ENCODE measurements at regions not wholly inside any gene's neighbourhood (a gene's known extent, or its start where the extent isn't known, plus 50 kb on each side); places are given as distances from the start of the nearest gene placed in this dataset.

DNA sequence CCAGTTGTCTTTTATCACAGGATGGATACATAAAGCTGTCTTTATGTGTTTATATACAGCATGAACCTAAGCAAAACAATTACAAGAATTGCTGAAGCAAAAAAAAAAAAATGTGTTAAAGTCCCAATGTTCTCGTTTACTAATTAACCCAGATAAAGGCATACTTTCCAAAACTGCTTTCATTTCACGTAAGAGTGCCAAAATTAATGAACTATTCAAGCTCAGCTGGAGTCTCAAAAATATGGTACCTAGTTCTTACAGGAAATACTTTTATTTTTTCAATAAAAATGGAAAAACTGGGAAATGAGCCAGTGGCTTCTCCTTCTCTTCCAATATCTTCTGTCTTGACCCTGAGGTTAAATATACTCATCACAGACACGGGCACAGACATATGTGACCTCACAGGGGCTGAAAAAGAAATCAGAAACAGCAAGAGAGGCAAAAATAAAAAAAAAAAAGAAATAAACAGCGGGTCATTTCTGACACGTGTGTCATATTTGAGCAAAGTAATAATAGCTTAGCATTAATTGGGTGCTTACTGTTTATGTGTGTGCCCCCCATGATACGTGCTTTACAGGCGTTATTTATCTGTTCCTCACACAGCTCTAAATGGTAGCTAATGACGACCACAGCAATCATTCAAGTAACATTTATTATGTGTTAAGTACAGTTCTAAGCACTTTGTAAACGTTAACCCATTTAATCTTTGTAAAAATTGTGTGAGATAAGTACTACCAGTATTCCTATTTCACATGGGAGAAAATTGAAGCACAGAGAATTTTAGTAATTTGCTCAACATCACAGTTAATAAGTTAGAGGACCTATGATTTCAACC, 158.0 kb upstream of the MMADHC start:
- DNase-seq (ENCODE audit: insufficient read length) (no peak), FAIRE-seq (no peak)
- TF ChIP-seq POLR2AphosphoS5 (IDR thresholded peaks at IDR 0.05; ENCODE audit: low read depth, low read length) (no peak), POLR2A (IDR thresholded peaks at IDR 0.05; ENCODE audit: low read depth, low read length) (no peak), TAF1 (IDR thresholded peaks at IDR 0.05; ENCODE audit: borderline replicate concordance, low read depth, low read length) (no peak)

DNA sequence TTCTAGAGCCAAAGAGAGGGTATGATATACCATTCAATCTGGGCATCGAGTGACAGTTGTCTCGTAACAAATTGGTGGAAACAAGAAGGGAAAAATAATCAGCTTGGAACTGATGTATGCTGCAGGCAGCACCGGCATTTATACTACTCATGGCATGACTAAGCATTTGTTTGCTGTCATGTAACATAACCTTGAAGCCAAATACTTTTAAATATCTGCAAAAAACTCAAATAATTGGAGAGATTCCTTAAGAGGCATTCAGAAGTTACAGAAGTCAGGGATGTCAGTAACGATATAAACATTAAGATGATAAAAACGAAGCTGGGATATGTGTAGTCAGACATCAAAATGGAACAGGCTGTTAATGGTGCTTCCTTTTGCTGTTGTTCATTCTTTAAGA, 157.3 kb upstream of the MMADHC start:
- FAIRE-seq = no peak
- no peak for DNase-seq (ENCODE audit: insufficient read length)
- TF ChIP-seq POLR2A (IDR thresholded peaks at IDR 0.05; ENCODE audit: low read depth, low read length) (no peak), TAF1 (IDR thresholded peaks at IDR 0.05; ENCODE audit: borderline replicate concordance, low read depth, low read length) (no peak), POLR2AphosphoS5 (IDR thresholded peaks at IDR 0.05; ENCODE audit: low read depth, low read length) (no peak)

DNA sequence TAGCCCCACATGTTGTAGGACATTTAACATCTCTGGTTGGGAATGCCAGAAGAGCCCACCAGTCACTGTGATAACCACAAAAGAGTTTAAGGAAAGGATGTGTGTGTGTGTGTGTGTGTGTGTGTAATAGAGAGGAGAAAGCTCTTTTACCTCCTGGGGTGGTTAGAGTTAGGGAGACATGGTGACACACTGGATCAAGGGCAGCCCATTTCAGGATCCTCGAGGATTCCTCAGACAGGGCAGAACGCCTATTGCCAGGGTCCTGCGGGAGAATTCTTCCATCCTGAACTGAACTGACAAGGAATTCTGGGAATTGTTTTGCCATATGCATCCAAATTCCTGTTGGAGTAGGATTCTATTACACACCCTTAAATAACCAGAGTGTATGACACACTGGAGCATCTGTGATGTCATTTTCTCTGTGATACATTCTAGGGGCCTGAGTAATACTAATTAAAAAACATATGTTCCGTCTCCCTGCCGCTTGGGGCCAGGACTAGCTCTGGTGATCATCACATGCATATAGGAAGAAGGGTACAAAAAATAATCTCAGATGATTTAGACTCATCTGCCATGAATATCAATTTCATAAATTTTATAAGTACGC, 156.4 kb upstream of the MMADHC start:
- no peak for TF ChIP-seq POLR2AphosphoS5 (IDR thresholded peaks at IDR 0.05; ENCODE audit: low read depth, low read length)
- no peak for TF ChIP-seq TAF1 (IDR thresholded peaks at IDR 0.05; ENCODE audit: borderline replicate concordance, low read depth, low read length)
- no peak for TF ChIP-seq POLR2A (IDR thresholded peaks at IDR 0.05; ENCODE audit: low read depth, low read length)
- DNase-seq (ENCODE audit: insufficient read length) (no peak), FAIRE-seq (no peak)

DNA sequence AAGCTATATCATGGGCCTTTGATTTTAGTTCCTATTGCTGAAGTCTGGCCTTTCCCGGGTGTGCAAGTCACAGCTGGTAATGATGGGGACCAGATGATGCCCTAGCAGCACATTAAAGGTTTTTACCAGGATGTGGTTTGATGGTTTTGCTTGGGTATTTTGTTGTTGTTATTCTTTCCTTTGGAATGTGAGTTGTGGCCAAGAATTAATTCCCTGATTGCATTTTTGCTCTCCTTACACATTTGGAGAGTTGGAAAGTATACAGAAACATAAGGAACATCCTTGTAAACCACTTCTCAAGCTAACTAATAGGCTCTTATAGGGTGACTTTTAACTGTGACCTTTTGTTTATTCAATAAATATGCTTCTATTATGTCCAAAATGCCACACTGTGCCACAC, 154.1 kb upstream of the MMADHC start:
- no peak for DNase-seq (ENCODE audit: insufficient read length)
- FAIRE-seq = no peak
- TF ChIP-seq TAF1 (IDR thresholded peaks at IDR 0.05; ENCODE audit: borderline replicate concordance, low read depth, low read length) = no peak
- no peak for TF ChIP-seq POLR2AphosphoS5 (IDR thresholded peaks at IDR 0.05; ENCODE audit: low read depth, low read length)
- TF ChIP-seq POLR2A (IDR thresholded peaks at IDR 0.05; ENCODE audit: low read depth, low read length) = no peak

DNA sequence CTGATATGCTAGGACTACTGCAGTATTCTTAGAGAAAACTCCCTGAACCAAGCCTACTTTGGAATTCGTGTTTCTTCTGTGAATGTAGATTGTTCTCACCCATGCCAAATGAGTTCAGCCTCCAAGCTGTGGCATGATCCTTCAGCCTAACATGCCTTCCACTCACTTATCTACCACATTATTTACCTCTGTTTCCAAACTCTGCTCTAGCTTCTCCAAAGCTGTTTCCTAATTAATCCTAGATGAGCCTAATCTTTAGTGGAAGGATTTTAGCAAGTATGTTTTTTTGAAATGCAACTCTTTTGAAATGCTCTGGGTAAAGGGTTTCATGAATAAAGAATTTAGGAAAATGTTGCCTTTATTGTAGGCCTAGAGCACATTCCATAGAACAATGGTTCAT, 152.9 kb upstream of the MMADHC start:
- no peak for FAIRE-seq
- no peak for DNase-seq (ENCODE audit: insufficient read length)
- TF ChIP-seq POLR2A (IDR thresholded peaks at IDR 0.05; ENCODE audit: low read depth, low read length) (no peak), POLR2AphosphoS5 (IDR thresholded peaks at IDR 0.05; ENCODE audit: low read depth, low read length) (no peak), TAF1 (IDR thresholded peaks at IDR 0.05; ENCODE audit: borderline replicate concordance, low read depth, low read length) (no peak)

DNA sequence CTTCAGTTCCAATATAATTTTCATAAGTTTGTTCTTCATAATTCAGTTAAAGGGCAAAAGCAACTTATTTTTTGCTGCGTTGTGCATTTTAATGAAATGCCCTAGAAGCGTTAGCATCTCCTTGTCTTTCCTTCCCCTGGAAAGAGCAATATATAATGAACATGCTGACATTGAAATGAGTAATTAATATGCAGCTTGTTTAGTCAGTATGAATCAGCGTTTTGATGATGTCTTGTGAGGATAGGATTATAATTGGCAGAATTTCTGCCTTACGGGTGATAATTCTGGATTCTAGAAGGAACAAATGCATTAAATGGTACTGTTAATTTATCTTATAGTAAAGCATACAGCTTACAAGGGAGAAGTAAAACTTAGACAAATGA, 152.3 kb upstream of the MMADHC start:
- TF ChIP-seq TAF1 (IDR thresholded peaks at IDR 0.05; ENCODE audit: borderline replicate concordance, low read depth, low read length) (no peak), POLR2A (IDR thresholded peaks at IDR 0.05; ENCODE audit: low read depth, low read length) (no peak), POLR2AphosphoS5 (IDR thresholded peaks at IDR 0.05; ENCODE audit: low read depth, low read length) (no peak)
- no peak for FAIRE-seq
- no peak for DNase-seq (ENCODE audit: insufficient read length)

DNA sequence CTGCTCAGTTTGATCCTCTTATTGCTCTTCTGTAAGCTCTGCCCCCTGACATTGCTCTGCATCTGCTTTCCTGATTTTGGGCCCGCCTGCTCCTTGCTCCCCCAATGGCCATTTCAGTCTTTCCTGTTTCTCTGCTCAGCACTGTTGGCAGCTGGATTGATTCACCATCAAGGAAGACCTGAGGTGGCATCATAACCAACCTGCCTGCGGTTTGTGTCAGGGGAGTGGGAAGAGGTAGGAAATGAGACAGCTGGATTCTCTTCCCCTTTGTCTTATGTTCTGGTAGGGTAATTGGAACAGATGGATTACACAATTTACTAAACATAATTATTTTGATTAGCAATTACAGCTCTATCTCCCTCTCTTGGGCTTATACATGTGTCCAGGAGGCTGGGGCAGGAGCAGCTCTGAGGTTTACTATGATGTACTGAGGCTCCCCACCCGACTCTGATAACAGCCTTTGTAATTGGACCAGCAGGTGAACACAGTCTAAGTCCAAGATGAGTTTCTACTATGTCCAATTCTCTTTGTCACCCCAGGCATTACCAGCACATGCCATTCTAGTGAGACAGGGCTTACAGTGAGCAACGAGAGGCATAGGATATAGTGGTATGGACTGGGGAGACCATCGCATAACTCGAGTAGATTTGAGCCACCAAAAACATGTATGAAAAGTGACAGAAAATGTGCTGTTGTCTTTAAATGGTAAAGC, 151.8 kb upstream of the MMADHC start:
- no peak for DNase-seq (ENCODE audit: insufficient read length)
- FAIRE-seq = no peak
- TF ChIP-seq POLR2AphosphoS5 (IDR thresholded peaks at IDR 0.05; ENCODE audit: low read depth, low read length) = no peak
- TF ChIP-seq TAF1 (IDR thresholded peaks at IDR 0.05; ENCODE audit: borderline replicate concordance, low read depth, low read length) = no peak
- no peak for TF ChIP-seq POLR2A (IDR thresholded peaks at IDR 0.05; ENCODE audit: low read depth, low read length)

DNA sequence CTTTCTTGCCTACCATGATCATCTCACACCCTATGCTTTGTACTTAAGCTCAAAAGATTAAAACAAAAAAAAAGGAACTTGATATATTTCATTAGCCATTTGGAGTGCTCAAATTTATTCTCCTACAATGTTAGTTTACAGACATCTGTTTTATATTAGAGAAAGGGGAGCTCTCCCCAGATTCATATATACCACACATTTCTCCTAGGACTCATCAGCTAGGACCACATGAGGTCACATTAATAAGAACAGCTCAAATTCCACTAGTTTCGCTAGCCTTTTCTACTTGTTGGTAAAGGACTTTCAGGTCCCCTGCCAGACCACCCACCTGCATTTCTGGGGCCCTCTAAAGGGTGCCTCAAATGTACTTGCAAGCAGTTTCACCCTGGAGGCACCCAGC, 151.2 kb upstream of the MMADHC start:
- DNase-seq (ENCODE audit: insufficient read length) (no peak), FAIRE-seq (no peak)
- no peak for TF ChIP-seq POLR2A (IDR thresholded peaks at IDR 0.05; ENCODE audit: low read depth, low read length)
- no peak for TF ChIP-seq POLR2AphosphoS5 (IDR thresholded peaks at IDR 0.05; ENCODE audit: low read depth, low read length)
- no peak for TF ChIP-seq TAF1 (IDR thresholded peaks at IDR 0.05; ENCODE audit: borderline replicate concordance, low read depth, low read length)

DNA sequence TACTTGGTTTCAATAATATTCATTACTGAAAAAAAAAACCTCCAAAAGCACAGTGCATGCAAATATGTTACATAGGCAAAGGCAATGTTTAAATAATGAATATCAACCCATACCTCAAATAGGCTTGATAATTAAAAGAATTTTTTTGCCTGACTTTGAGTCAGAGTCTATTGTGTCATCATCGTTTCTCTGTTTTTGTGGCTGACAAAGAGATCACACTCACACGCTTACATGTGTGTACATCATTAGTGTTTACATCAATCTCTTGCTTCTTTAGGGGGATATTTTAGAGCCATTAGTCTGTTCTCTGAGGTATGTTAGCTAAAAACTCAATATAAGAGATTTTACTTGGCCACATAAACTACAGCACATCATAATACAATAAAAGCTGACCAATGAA, 150.3 kb upstream of the MMADHC start:
- no peak for FAIRE-seq
- DNase-seq (ENCODE audit: insufficient read length) = no peak
- TF ChIP-seq TAF1 (IDR thresholded peaks at IDR 0.05; ENCODE audit: borderline replicate concordance, low read depth, low read length) (no peak), POLR2AphosphoS5 (IDR thresholded peaks at IDR 0.05; ENCODE audit: low read depth, low read length) (no peak), POLR2A (IDR thresholded peaks at IDR 0.05; ENCODE audit: low read depth, low read length) (no peak)

DNA sequence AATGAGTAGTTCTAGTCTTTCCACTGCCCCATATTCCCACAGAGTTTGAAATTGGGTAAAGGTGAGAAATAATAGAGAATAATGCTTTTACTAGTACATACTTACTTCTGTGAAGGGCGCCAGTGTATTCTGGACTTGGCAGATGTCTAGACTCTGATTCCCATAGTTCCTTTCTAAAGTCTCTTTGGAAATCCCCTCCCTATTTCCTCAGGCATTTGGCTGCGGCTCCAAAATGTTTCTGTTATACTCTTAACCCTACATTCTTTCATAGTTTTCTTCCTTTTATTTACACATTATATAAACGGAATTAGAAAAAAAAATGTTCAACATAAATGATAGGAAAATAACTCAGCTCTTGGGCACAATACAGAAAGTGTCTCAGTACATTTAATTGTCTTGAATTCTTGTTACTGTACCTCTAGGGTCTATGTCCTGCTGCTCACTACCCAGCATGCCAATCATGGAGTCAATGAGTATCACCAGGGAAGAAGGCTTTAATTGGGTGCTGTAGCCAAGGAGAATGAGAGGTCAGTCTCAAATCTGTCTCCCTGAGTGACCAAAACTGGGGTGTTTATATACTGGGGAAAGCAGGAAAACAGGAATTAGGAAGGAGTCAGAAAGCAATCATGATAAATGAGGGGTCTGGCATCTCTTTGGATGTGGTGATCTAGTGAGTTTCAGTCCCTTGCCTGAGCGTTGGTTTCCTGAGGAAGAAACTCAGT, 147.8 kb upstream of the MMADHC start:
- FAIRE-seq = no peak
- TF ChIP-seq POLR2AphosphoS5 (IDR thresholded peaks at IDR 0.05; ENCODE audit: low read depth, low read length) (no peak), TAF1 (IDR thresholded peaks at IDR 0.05; ENCODE audit: borderline replicate concordance, low read depth, low read length) (no peak), POLR2A (IDR thresholded peaks at IDR 0.05; ENCODE audit: low read depth, low read length) (no peak)
- no peak for DNase-seq (ENCODE audit: insufficient read length)
